Gastroesophageal sphincter (tissue), 4 donors: ENCODE measurements at regions not wholly inside any gene's neighbourhood (a gene's known extent, or its start where the extent isn't known, plus 50 kb on each side); places are given as distances from the start of the nearest gene placed in this dataset.

ENCODE experiments used
- ATAC-seq: fragments of 150-250 bp; one replicate; pipeline ENCODE4 v1.9.1; 2016; ENCODE audit warnings: mild to moderate bottlenecking, moderate library complexity
- H3K27ac ChIP-seq, 4 donors: fragments of 200-600 bp; sonication (generic) in 3 of 4; 1 replicate in 3 of 4; 2 replicates in 1 of 4; pipeline ENCODE4 v1.5.1; 2016 to 2019
- H3K27me3 ChIP-seq: fragments of 200-600 bp; sonication (generic); one replicate; pipeline ENCODE4 v1.5.1; 2019
- H3K36me3 ChIP-seq, 2 donors: fragments of 200-600 bp; sonication (generic); one replicate each; pipeline ENCODE4 v1.5.1; 2019; ENCODE audit warnings: control low read depth in 1 of 2
- H3K4me1 ChIP-seq, 3 donors: fragments of 200-600 bp; sonication (generic); 1 replicate in 2 of 3; 2 replicates in 1 of 3; pipeline ENCODE4 v1.5.1; 2016 to 2019; ENCODE audit warnings: control low read depth in 2 of 3
- H3K4me3 ChIP-seq, 2 donors: fragments of 200-600 bp; sonication (generic); one replicate each; pipeline ENCODE4 v1.5.1; 2019; ENCODE audit warnings: mild to moderate bottlenecking in 1 of 2, moderate library complexity in 1 of 2
- H3K9me3 ChIP-seq, 3 donors: fragments of 200-600 bp; sonication (generic); one replicate each; pipeline ENCODE4 v1.5.1; 2017 to 2019; ENCODE audit warnings: control low read depth in 2 of 3
- EP300 ChIP-seq: sonication (generic); formaldehyde crosslinking; IDR thresholded peaks from one replicate; pipeline ENCODE4 v1.6.1; 2017; ENCODE audit warnings: antibody characterized with exemption, mild to moderate bottlenecking
- POLR2A ChIP-seq, 2 donors: fragments of 450-650 bp; IDR thresholded peaks; one replicate each; pipeline ENCODE4 v1.6.1; 2017; ENCODE audit warnings: antibody characterized with exemption in 2 of 2, mild to moderate bottlenecking in 2 of 2, moderate library complexity in 1 of 2
- POLR2AphosphoS5 ChIP-seq: sonication (generic); formaldehyde crosslinking; IDR thresholded peaks from one replicate; pipeline ENCODE4 v1.6.1; 2017; ENCODE audit warnings: antibody characterized with exemption
- WGBS, 2 donors: methylation state at CpG; one replicate each; pipeline ENCODE4 v1.1.5; 2018; ENCODE audit warnings: low coverage in 1 of 2; 5-methylcytosine and 5-hydroxymethylcytosine counted together
- TF ChIP-seq, protein P1 (sequence below), 4 experiments: fragments of 200-600 bp in 2 of 4; fragments of 450-650 bp in 2 of 4; sonication (generic) in 1 of 4; IDR thresholded peaks; one replicate each; pipeline ENCODE4 v1.5.1; 2017 to 2019; ENCODE audit warnings: antibody characterized with exemption in 4 of 4, mild to moderate bottlenecking in 2 of 4, moderate library complexity in 2 of 4

DNA sequence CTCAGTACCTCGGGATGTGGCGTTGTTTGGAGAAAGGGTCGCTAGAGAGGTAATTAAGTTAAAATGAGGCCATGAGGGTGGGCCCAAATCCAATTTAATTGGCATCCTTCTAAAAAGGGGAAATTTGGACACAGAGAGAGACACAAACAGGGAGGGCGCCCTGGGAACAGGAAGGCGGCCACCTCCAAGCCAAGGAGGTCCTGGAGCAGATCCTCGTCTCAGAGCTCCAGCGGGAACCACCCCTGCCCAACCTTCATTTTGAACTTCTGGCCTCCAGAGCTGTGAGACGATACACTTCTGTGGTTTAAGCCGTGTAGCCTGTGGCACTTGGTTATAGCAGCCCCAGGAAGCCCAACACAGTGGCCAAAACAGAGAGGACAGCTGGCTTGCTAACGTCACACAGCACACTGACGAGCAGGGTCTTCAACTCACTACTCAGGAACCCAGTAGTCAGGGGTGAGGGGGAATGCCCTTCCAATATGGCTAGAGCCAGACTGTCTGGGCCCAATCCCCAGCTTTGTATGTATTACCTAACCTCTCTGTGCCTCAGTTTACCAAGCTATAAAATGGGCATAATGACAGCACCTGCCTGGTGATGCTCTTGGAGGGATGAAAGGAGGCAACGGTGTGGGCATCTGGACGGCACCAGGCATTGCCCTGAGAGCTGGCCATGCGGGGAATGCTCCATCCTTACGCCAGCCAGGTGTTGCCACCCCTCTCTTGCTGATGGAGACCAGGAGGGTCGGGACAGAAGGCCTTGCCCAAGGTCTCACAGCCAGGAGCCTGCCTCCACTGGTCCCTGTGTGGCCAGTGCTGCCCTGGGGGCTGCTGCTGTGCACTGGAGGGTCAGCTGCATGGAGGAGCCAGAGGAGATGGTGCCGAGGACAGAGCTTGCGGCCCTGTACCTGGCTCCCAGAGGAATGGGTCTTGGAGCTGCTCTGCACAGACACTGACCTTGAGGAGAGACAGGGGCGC, 53.3 kb upstream of the LINC01488 start:
- no peak for ATAC-seq
- 75% methylated on average over 11 of the region's 19 CpGs; no CpG with 5 or more reads in 1 of the 2 donors for WGBS, 2 donors

DNA sequence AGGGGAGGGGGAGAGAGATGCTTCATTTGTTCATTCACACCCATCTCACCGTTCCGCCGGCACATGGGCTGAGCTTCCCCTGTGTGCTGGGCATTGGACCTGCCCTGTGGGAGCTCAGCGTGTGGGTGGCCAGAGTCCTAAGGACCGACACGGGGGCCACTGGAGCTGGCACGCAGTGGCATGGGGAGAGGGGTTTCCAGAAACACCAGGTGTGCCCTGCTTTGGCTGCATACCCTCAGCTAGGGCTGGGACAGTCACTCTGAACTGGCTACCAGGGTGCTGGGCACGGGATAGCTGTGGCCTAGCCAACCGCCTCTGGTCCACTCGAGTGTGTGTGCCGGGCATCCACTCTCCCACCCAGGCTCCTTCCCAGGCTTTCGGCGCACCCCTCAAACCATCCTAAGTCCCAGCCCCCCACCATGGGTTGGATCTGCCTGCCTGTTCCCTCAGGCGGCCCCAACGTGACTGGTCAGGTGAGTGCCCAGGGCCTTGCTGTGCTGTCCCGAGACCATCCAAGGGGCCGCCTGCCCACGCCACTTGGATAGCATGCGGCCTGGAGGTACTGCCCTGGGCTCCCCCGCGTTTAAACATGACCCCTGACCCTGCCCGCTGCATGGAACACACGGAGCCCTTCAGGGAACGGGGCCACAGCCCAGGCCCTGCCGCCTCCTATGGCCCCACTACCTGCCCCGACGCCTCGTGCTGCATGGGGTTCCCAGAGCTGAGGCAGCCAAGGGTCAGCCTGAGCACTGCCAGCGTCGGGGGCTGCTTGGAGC, 51.6 kb upstream of the LINC01488 start:
- Histone ChIP-seq H3K36me3 (no peaks in the 10 kb centered on the region), H3K4me3 (no peak overlapping the region), H3K27ac (no peak overlapping the region), H3K27me3 (peaks cover 22% of the 10 kb centered on the region), H3K9me3 (peaks cover 0 to 10% (median 0%) of the 10 kb centered on the region in 3 donors), H3K4me1 (no peaks in the 10 kb centered on the region)
- TF ChIP-seq POLR2AphosphoS5: no peak
- TF ChIP-seq EP300: no peak
- TF ChIP-seq POLR2A (IDR thresholded peaks at IDR 0.05): no peak
- TF ChIP-seq, protein P1, sequence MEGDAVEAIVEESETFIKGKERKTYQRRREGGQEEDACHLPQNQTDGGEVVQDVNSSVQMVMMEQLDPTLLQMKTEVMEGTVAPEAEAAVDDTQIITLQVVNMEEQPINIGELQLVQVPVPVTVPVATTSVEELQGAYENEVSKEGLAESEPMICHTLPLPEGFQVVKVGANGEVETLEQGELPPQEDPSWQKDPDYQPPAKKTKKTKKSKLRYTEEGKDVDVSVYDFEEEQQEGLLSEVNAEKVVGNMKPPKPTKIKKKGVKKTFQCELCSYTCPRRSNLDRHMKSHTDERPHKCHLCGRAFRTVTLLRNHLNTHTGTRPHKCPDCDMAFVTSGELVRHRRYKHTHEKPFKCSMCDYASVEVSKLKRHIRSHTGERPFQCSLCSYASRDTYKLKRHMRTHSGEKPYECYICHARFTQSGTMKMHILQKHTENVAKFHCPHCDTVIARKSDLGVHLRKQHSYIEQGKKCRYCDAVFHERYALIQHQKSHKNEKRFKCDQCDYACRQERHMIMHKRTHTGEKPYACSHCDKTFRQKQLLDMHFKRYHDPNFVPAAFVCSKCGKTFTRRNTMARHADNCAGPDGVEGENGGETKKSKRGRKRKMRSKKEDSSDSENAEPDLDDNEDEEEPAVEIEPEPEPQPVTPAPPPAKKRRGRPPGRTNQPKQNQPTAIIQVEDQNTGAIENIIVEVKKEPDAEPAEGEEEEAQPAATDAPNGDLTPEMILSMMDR (IDR thresholded peaks at IDR 0.05): no peak
- no peak for ATAC-seq
- 98 to 100% methylated on average over 1 to 8 of the region's 30 CpGs for WGBS, 2 donors

More for the DNA sequence above, 53.3 kb upstream of the LINC01488 start:
- Histone ChIP-seq H3K27me3 (peaks cover 22% of the 10 kb centered on the region), H3K9me3 (peaks cover 0 to 16% (median 0%) of the 10 kb centered on the region in 3 donors), H3K27ac (no peak overlapping the region), H3K4me3 (no peak overlapping the region), H3K4me1 (no peaks in the 10 kb centered on the region), H3K36me3 (no peaks in the 10 kb centered on the region)
- no peak for TF ChIP-seq POLR2A (IDR thresholded peaks at IDR 0.05)
- TF ChIP-seq EP300: no peak
- TF ChIP-seq, protein P1 (IDR thresholded peaks at IDR 0.05): no peak
- TF ChIP-seq POLR2AphosphoS5: no peak

DNA sequence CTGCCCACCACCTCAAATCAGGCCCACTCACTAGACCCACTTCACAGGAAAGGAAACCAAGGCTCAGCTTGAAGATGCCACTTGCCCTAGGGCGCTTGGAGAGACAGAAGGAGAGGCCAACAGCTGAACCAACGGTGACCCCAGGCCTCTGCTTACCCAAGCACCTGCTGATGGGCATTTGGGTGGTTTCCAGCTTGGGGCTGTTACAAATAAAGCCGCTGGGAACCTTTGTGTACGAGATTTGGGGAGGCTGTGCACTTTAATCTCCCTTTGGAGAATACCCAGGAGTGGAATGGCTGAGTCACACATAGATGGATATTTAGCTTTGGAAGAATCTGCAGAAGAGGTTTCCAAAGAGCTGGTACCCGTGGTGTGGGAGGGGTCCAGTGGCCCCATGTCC, 50.9 kb upstream of the LINC01488 start:
- Histone ChIP-seq H3K27ac (no peak overlapping the region), H3K27me3 (peaks cover 22% of the 10 kb centered on the region), H3K4me1 (no peaks in the 10 kb centered on the region), H3K36me3 (no peaks in the 10 kb centered on the region), H3K9me3 (peaks cover 0 to 3% (median 0%) of the 10 kb centered on the region in 3 donors), H3K4me3 (no peak overlapping the region)
- no peak for ATAC-seq
- TF ChIP-seq EP300 (no peak), POLR2A (IDR thresholded peaks at IDR 0.05) (no peak), POLR2AphosphoS5 (no peak)
- TF ChIP-seq, protein P1 (IDR thresholded peaks at IDR 0.05): no peak
- 41 to 55% methylated on average over 2 of the region's 5 CpGs for WGBS, 2 donors

DNA sequence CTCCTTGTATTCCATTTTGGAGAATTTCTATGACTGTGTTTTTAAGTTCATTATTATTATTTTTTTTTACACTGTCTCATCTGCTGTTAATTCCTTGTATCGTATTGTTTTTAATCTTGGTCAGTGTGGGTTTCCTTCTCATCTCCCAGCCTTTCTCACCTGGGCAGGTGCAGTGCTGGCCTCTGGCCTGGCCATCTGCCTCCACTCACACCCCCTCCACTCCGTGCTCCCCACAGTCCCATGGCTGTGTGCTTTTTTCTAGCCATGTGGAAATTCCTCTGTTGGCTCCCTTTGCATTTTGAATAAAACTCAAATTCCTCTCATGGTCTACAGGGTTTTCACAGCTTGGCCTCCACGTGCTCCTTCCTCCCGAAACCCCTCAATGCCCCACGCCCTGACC, 50.3 kb upstream of the LINC01488 start:
- ATAC-seq: no peak
- Histone ChIP-seq H3K27ac (no peak overlapping the region), H3K9me3 (no peaks in the 10 kb centered on the region), H3K27me3 (peaks cover 19% of the 10 kb centered on the region), H3K4me1 (no peaks in the 10 kb centered on the region), H3K4me3 (no peak overlapping the region), H3K36me3 (no peaks in the 10 kb centered on the region)
- WGBS, 2 donors: 74 to 75% methylated on average over 4 to 5 of the region's 5 CpGs
- TF ChIP-seq POLR2AphosphoS5 (no peak), EP300 (no peak), POLR2A (IDR thresholded peaks at IDR 0.05) (no peak)
- TF ChIP-seq, protein P1 (IDR thresholded peaks at IDR 0.05): no peak
